HG02642 (cell line): ENCODE measurements at regions not wholly inside any gene's neighbourhood (a gene's known extent, or its start where the extent isn't known, plus 50 kb on each side); places are given as distances from the start of the nearest gene placed in this dataset.

Source experiments
- ATAC-seq: cut with Tn5 transposase; IDR thresholded peaks from one replicate; pipeline ENCODE4 v1.9.1; 2021; ENCODE audit warnings: mild to moderate bottlenecking; ENCODE audit not compliant: unreplicated experiment, poor library complexity

- no peak for ATAC-seq
Observed at GRCh38 chr7:155212301-155213015, 85.2 kb upstream of the INSIG1 start.

- no peak for ATAC-seq
Observed at GRCh38 chr7:155213385-155213784, 84.3 kb upstream of the INSIG1 start.

- no peak for ATAC-seq
Observed at GRCh38 chr7:155213955-155214740, 83.5 kb upstream of the INSIG1 start.

- no peak for ATAC-seq
Observed at GRCh38 chr7:155215576-155216325, 81.9 kb upstream of the INSIG1 start.

GRCh38 chr7:155216475-155217272 is 81.0 kb upstream of the INSIG1 start:
- ATAC-seq = no peak

- ATAC-seq = no peak
Observed at GRCh38 chr7:155217634-155218033, 80.0 kb upstream of the INSIG1 start.

GRCh38 chr7:155218276-155219153 is 79.2 kb upstream of the INSIG1 start:
- no peak for ATAC-seq

GRCh38 chr7:155219154-155219531 is 78.5 kb upstream of the INSIG1 start:
- ATAC-seq = no peak

- ATAC-seq = no peak
Observed at GRCh38 chr7:155219947-155220769, 77.5 kb upstream of the INSIG1 start.

GRCh38 chr7:155220903-155221302 is 76.8 kb upstream of the INSIG1 start:
- ATAC-seq = no peak

- no peak for ATAC-seq
Observed at GRCh38 chr7:155221547-155221946, 76.1 kb upstream of the INSIG1 start.

- ATAC-seq = no peak
Observed at GRCh38 chr7:155222061-155222460, 75.6 kb upstream of the INSIG1 start.

- ATAC-seq = no peak
Observed at GRCh38 chr7:155222573-155222972, 75.1 kb upstream of the INSIG1 start.

- no peak for ATAC-seq
Observed at GRCh38 chr7:155223021-155223420, 74.7 kb upstream of the INSIG1 start.

GRCh38 chr7:155223503-155223902 is 74.2 kb upstream of the INSIG1 start:
- no peak for ATAC-seq

- ATAC-seq = no peak
Observed at GRCh38 chr7:155224116-155224811, 73.4 kb upstream of the INSIG1 start.

GRCh38 chr7:155225095-155225494 is 72.6 kb upstream of the INSIG1 start:
- ATAC-seq = no peak

- ATAC-seq = no peak
Observed at GRCh38 chr7:155225516-155225915, 72.2 kb upstream of the INSIG1 start.
